Muscle layer of duodenum (tissue), 2 donors: ENCODE measurements at regions not wholly inside any gene's neighbourhood (a gene's known extent, or its start where the extent isn't known, plus 50 kb on each side); places are given as distances from the start of the nearest gene placed in this dataset.

Experiments used
- H3K27ac ChIP-seq: one replicate; pipeline ENCODE4 v1.7.0; 2013; ENCODE audit warnings: mild to moderate bottlenecking, low read length
- H3K27me3 ChIP-seq: one replicate; pipeline ENCODE4 v1.7.0; 2013; ENCODE audit warnings: low read depth, mild to moderate bottlenecking, control low read depth, low read length
- H3K36me3 ChIP-seq, 2 donors: one replicate each; pipeline ENCODE4 v1.7.0; 2013; ENCODE audit warnings: low read length in 2 of 2, control low read depth in 1 of 2, mild to moderate bottlenecking in 1 of 2; ENCODE audit not compliant: insufficient read depth in 2 of 2, control insufficient read depth in 1 of 2
- H3K4me1 ChIP-seq, 2 donors: one replicate each; pipeline ENCODE4 v1.7.0; 2013; ENCODE audit warnings: low read length in 2 of 2, mild to moderate bottlenecking in 2 of 2, control low read depth in 1 of 2, moderate library complexity in 1 of 2; ENCODE audit not compliant: insufficient read depth in 2 of 2, control insufficient read depth in 1 of 2
- H3K4me3 ChIP-seq, 2 donors: one replicate each; pipeline ENCODE4 v1.7.0; 2013; ENCODE audit warnings: low read length in 2 of 2, low read depth in 1 of 2, mild to moderate bottlenecking in 1 of 2
- H3K9me3 ChIP-seq, 2 donors: one replicate each; pipeline ENCODE4 v1.7.0; 2013; ENCODE audit warnings: low read length in 2 of 2, control low read depth in 1 of 2, mild to moderate bottlenecking in 1 of 2; ENCODE audit not compliant: control insufficient read depth in 1 of 2
- donor health status: healthy.

- H3K27me3 ChIP-seq: no peaks in the 10 kb centered on the region
- no peak overlapping the region for H3K27ac ChIP-seq
- H3K4me3 ChIP-seq: no peak overlapping the region
- H3K4me1 ChIP-seq: no peaks in the 10 kb centered on the region
- no peaks in the 10 kb centered on the region for H3K36me3 ChIP-seq
- H3K9me3 ChIP-seq: no peaks in the 10 kb centered on the region
Measured at GRCh38 chr1:185536165-185536920, 197.8 kb upstream of the HMCN1 start.

- H3K9me3 ChIP-seq: no peaks in the 10 kb centered on the region
- no peaks in the 10 kb centered on the region for H3K4me1 ChIP-seq
- no peaks in the 10 kb centered on the region for H3K36me3 ChIP-seq
- no peak overlapping the region for H3K27ac ChIP-seq
- no peak overlapping the region for H3K4me3 ChIP-seq
- no peaks in the 10 kb centered on the region for H3K27me3 ChIP-seq
Measured at GRCh38 chr1:185535621-185536020, 198.6 kb upstream of the HMCN1 start.

DNA sequence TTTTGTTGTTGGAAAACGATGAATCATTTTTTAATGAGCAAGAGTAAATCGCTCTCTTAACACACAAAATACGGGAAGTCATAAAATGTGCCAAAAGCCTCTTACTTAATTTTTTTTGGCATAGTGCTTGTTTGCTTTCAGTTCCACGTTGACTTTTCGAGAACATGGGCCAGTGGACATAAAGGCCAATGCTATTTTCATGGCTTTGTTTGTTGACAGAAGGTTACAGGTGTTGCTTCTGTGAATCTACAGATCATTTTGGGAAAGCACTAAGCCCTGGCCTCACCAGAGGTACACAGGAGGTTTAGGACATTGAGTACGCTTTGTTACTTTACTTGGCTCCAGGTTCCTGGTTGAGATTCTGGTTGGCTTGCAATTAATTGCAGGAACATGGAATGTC, 199.4 kb upstream of the HMCN1 start:
- H3K4me1 ChIP-seq: no peaks in the 10 kb centered on the region
- no peaks in the 10 kb centered on the region for H3K27me3 ChIP-seq
- H3K4me3 ChIP-seq: no peak overlapping the region
- H3K27ac ChIP-seq: no peak overlapping the region
- H3K9me3 ChIP-seq: no peaks in the 10 kb centered on the region
- H3K36me3 ChIP-seq: no peaks in the 10 kb centered on the region

- Histone ChIP-seq H3K9me3 (no peaks in the 10 kb centered on the region), H3K27ac (no peak overlapping the region), H3K4me1 (no peaks in the 10 kb centered on the region), H3K36me3 (no peaks in the 10 kb centered on the region), H3K27me3 (no peaks in the 10 kb centered on the region), H3K4me3 (no peak overlapping the region)
Measured at GRCh38 chr1:185533596-185533995, 200.6 kb upstream of the HMCN1 start.

- Histone ChIP-seq H3K9me3 (no peaks in the 10 kb centered on the region), H3K36me3 (no peaks in the 10 kb centered on the region), H3K4me1 (no peaks in the 10 kb centered on the region), H3K27me3 (no peaks in the 10 kb centered on the region), H3K27ac (no peak overlapping the region), H3K4me3 (no peak overlapping the region)
Measured at GRCh38 chr1:185532856-185533255, 201.3 kb upstream of the HMCN1 start.

DNA sequence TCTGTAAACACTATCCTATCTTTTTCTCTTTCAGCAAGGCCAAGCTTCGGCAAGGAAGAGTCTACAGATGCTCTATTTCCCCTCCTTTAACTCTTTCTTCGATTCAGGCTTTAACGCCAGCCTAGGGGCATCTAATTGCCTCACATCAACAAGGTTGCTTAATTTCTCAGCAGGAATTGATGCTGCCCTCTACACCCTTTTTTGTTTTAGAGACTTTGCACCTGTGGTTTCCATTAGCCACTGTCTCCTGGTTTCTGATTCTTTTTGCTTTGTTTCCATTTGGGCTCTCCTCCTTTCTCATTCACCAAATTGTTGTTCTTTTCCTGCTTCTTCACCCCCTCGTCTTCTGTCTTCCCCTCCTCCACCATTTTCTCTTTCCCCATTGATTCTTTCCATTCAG, 202.4 kb upstream of the HMCN1 start:
- no peak overlapping the region for H3K4me3 ChIP-seq
- H3K9me3 ChIP-seq: no peaks in the 10 kb centered on the region
- no peak overlapping the region for H3K27ac ChIP-seq
- H3K36me3 ChIP-seq: no peaks in the 10 kb centered on the region
- no peaks in the 10 kb centered on the region for H3K4me1 ChIP-seq
- no peaks in the 10 kb centered on the region for H3K27me3 ChIP-seq

- H3K27ac ChIP-seq: no peak overlapping the region
- H3K36me3 ChIP-seq: no peaks in the 10 kb centered on the region
- no peaks in the 10 kb centered on the region for H3K4me1 ChIP-seq
- H3K4me3 ChIP-seq: no peak overlapping the region
- no peaks in the 10 kb centered on the region for H3K9me3 ChIP-seq
- no peaks in the 10 kb centered on the region for H3K27me3 ChIP-seq
Measured at GRCh38 chr1:185530215-185530614, 204.0 kb upstream of the HMCN1 start.

GRCh38 chr1:185529673-185530072, 204.5 kb upstream of the HMCN1 start:
- H3K4me1 ChIP-seq: no peaks in the 10 kb centered on the region
- H3K27me3 ChIP-seq: no peaks in the 10 kb centered on the region
- no peak overlapping the region for H3K27ac ChIP-seq
- no peak overlapping the region for H3K4me3 ChIP-seq
- H3K36me3 ChIP-seq: no peaks in the 10 kb centered on the region
- H3K9me3 ChIP-seq: no peaks in the 10 kb centered on the region

- Histone ChIP-seq H3K9me3 (no peaks in the 10 kb centered on the region), H3K4me1 (no peaks in the 10 kb centered on the region), H3K27me3 (no peaks in the 10 kb centered on the region), H3K36me3 (no peaks in the 10 kb centered on the region), H3K27ac (no peak overlapping the region), H3K4me3 (no peak overlapping the region)
Measured at GRCh38 chr1:185528084-185528676, 206.0 kb upstream of the HMCN1 start.

- Histone ChIP-seq H3K27ac (no peak overlapping the region), H3K9me3 (peaks cover 0 to 5% of the 10 kb centered on the region in 2 donors), H3K36me3 (no peaks in the 10 kb centered on the region), H3K4me1 (no peaks in the 10 kb centered on the region), H3K4me3 (no peak overlapping the region), H3K27me3 (no peaks in the 10 kb centered on the region)
Measured at GRCh38 chr1:185526344-185527307, 207.6 kb upstream of the HMCN1 start.

- H3K4me3 ChIP-seq: no peak overlapping the region
- H3K27me3 ChIP-seq: no peaks in the 10 kb centered on the region
Measured at GRCh38 chr1:185520188-185520920, 203.3 kb upstream of the IVNS1ABP start.

More at GRCh38 chr1:185520188-185520920, 203.3 kb upstream of the IVNS1ABP start:
- Histone ChIP-seq H3K4me1 (no peaks in the 10 kb centered on the region), H3K27ac (no peak overlapping the region), H3K36me3 (no peaks in the 10 kb centered on the region), H3K9me3 (peaks cover 0 to 5% of the 10 kb centered on the region in 2 donors)
